Ureter (tissue), 1 donor: ENCODE measurements at regions not wholly inside any gene's neighbourhood (a gene's known extent, or its start where the extent isn't known, plus 50 kb on each side); places are given as distances from the start of the nearest gene placed in this dataset.
"Not testable (repeated sequence)": the region's sequence is repeated elsewhere in the genome, so short reads cannot be mapped to it uniquely, and the experiment has no call there.

Source experiments
- DNase-seq: peaks from one replicate; pipeline ENCODE4 v3.0.0-alpha.2; 2020; ENCODE audit warnings: low spot score
- donor health status: DM: yes; HTN: yes; CAD: no.

DNA sequence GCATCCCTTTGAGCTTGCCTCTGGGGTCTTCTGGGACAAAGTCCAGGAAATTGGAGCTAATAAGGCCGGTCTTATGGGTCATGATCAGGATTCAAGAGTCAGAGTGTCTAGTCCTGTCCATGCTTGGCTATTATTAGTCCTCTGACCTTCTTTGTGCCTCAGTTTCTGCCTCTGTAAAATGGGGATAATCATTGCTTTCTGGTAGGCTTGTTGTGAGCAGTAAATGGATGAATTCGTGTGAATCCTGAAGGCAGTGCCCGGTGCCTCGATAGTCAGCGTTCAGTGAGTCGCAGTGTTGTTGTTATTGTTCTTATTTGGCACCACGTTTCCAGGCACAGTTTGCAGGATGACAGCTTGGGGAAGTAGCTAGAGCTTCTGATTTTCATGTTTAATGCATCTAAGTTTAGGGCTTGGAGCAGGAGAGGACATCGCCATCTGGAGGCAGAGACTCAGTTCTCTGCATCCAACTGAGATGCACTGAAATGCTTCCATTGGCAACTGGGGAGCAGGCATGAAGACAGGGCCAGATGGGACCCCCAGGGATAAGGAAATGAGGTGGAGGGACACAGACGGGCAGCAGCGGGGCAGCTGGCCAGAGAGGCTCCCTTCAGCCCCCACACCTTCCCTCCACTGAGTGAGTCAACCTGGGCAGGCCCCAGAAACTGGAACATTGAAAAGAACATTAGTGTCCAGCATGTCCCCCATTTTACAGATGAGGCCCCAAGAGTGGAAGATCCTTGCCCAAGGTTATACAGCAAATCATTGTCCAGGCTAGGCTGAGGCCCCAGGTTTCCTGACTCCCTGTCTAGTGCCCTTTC is 160.3 kb downstream of the PTPRU start:
- no peak for DNase-seq

DNA sequence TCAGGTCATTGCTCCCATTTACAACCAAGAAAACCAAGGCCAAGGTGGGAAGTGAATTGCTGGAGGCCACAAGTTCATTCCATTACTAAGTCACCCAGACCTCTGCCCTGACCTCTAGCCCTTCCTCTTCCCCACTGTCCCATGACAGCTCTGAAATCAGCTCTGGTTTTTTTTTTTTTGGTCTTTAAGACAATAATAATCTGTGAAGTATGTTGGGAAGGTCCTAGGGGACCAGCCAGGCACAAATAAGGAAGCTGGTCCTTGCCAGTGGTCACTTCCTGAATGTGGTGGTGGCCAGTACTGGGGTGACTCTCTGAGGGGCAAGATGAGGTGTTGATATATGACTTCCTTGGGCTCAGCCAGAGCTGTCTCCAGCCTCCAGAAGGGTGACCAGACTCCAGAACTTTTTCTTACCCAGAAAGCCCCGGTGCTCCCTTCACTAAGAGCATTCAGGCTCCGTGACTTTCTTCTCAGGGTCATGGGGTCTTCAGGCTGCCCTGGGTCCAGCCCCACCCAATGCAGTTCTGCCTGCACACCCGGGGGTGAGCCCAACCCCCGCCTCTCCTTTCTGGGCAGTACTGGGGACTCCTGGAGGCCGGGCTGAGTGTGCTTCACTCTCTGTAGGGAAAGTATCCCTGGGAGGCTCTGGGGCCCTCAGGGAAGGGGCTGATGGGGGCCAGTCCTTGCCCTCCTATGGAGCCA is 159.6 kb downstream of the PTPRU start:
- DNase-seq = no peak

DNA sequence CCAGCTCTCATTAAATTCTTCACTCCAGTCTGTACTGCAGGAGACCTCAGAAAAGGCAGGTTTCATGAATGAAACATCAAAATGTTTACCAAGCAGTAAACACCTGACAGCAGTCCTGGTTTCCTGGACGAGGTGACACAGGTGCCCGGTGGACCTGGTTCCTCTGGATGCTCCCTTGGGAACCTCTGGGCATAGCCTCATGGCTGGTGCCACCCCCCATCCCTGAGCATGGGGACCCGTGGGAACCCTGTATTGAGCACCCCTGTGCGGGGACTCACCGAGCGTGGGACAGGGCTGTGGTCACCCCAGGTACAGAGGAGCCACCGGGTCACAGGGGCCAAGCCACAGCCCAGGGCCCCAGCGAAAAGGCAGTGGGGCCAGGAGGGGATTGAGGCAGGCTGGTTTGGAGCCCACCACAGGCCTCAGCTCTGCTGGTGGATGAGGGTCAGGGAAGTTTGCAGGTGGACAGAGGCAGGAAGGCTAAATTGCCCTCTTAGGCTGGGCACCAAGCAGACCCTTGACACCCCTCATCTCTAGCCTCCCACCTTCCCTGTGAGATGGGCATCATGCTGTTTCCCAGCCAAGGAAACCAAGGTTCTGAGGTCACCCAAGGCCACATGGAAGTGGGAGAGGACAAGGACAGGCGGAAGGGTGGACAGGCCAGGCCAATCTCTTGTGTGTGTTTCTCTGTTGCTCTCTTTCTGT is 158.4 kb downstream of the PTPRU start:
- DNase-seq = peak; percentile 18

GRCh38 chr1:29393451-29393826 is 157.1 kb downstream of the PTPRU start:
- DNase-seq = no peak

DNA sequence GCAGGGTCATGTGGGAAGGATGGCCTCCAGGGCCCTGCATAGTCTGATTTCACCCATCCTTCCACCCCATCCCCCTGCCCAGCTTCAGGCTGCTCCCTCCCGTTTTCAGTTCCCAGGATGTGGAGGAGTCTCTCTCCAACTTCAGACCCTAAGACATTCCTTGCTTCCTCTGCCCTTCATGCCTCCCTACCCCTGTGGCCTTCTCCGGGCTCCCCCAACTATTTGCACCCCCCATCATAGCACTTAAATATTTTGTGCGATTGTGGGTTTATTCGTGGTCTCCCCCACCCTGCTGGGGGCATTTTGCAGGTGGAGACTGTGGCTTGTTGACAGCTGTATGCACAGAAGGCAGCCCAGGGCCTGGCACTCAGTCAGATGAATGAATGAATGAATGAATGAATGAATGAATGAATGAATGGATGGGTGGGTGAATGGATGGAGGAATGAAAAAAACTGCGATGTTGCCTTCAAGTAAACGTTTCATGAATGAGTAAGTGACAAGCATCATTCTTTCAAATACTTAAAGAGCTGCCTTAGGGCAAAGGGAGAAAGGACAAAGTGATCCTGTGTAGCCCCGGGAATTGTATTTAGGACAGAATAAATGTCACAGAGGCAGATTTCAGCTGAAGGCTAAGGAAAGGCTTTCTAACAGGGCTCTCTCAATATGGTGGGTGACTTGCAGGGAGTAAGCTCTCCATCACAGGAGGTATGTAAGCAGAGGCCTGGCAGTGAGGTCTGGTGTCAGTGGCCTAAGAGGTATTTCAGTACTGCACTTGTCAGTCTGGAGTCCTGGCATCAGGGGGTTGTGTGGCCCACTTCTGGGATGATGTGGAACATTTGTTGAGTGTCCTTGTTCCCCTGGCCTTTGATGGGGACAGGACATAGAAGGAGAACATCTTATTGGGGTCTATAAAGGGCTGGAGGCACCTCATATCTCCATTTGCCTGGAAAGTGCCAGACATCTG is 156.4 kb downstream of the PTPRU start:
- no peak for DNase-seq

DNA sequence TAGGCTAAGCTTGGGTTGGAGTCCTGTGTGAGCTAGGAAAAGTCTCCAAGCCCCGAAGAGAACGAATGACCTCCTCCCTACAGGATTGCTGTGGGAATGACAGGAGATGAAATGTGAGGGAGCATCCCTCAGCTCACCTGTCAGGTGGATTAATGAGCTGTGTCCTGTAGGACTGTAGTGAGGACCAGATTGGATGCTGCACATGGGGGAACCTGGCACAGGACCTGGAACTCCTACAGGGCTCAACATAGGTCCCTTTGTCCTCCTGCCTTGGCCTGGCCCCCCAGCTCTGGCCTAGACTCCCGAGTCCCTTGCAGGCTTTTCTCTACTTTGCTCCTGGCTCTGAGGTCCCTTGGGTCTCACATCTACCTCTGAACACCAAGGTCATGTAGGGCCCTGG is 155.7 kb downstream of the PTPRU start:
- no peak for DNase-seq

DNA sequence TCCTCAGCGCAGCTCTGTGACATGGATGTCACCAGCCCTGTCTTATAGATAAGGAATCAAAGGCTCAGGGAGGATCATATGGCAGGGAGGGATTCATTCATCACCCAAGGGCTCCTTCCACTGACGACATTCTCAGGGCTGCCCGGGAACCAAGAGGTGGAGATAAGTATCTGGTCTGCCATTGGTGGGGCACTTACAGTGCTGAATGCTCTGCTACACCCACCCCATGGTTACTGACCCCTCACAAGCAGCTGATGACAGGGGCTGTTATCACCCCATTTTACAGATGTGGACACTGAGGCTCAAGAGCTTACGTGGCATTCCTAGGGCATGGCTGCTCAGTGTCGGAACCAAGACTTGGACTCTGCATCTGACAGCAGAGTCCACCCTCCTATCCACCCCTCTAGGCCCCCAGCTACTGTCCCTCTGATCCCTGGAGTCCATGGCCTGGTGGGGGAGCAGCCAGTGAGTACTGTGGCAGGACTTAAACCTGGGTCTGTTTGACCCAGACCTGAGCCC is 155.1 kb downstream of the PTPRU start:
- no peak for DNase-seq

GRCh38 chr1:29390491-29391361 is 154.4 kb downstream of the PTPRU start:
- no peak for DNase-seq

- DNase-seq = no peak
These were observed 153.8 kb downstream of the PTPRU start for GRCh38 chr1:29390075-29390474.

DNA sequence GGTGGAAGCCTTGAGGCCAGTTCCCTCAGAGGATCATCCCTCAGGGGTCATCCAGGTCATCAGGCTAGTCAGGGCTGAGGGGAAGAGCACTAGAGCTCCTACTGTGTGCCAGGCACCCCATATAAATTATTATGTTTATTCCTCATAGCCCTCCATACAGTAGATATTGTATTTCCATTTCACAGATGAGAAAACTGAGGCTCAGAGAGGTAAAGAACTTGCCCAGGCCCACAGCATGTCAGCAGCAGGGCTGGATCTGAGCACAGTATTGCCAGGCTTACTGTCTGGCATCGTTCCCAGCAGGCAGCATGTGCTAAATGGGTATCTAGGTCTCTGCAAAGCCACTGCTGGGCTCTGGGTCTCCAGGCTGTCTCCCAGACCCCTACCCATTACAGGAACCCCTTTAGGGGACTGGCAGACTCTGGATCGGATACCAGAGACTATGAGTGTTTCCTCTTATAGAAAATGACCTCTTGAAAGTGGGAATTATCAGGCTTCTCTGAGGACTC is 153.3 kb downstream of the PTPRU start:
- no peak for DNase-seq

DNA sequence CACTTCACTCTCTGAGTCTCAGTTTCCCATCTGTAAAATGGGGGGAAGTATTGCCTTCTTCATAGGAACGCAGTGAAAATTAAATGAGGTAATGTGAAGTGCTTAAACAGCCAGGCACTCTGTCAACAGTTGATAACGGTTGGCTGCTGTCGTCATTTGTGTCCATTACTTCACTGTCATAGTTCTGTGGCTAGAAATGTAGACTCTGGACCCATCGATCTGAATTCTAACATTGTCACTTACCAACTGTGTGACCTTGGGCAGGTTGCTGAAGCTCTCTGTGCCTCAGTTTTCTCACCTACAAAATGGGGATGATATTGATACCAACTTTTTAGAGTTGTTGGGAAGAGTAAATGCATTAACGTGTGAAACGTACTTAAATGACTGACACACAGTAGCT is 152.6 kb downstream of the PTPRU start:
- no peak for DNase-seq

- no peak for DNase-seq
These were observed 151.8 kb downstream of the PTPRU start for GRCh38 chr1:29388170-29388569.

- no peak for DNase-seq
These were observed 150.9 kb downstream of the PTPRU start for GRCh38 chr1:29387210-29387609.

DNA sequence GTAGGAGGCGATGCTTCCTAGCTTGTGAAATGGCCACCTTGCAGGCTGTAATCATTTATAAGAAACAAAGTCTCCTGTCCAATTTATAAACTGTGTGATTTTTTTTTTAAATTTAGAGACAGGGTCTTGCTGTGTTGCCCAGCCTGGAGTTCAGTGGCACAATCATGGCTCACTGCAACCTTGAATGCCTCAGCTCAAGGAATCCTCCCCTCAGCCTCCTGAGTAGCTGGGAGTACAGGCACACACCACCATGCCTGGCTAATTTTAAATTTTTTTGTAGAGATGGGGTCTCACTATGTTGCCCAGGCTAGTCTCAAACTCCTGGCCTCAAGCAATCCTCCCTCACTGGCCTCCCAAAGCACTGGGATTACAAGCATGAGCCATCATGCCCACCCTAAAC is 150.1 kb downstream of the PTPRU start:
- not testable (repeated sequence) for DNase-seq

DNA sequence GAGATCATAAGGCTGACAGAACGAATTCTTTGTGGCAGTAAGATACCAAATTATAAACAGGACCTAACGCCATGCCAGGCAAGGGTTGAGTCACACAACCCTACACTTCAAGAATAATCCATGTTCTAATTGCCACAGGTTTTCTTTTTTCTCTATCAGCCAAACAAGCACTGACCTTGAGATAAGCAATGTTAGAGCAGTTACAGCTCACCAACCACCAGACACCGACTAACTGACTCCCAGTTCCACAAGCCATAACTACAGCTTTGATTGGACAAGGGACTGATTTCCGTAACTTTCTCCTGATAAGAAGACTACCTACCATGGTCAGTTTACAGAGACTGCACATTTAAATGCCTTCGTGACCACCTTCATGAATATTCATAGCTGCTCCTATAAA is 149.6 kb downstream of the PTPRU start:
- no peak for DNase-seq

GRCh38 chr1:29384496-29385015 is 148.2 kb downstream of the PTPRU start:
- no peak for DNase-seq

- no peak for DNase-seq
These were observed 147.5 kb downstream of the PTPRU start for GRCh38 chr1:29383746-29384371.

- no peak for DNase-seq
These were observed 146.8 kb downstream of the PTPRU start for GRCh38 chr1:29382851-29383745.
